BLaER1 treated with 17β-estradiol and CSF1 and Interleukin-3, amounts not matched to agents 10 nM and 100 nM (cell line): ENCODE measurements at regions not wholly inside any gene's neighbourhood (a gene's known extent, or its start where the extent isn't known, plus 50 kb on each side); places are given as distances from the start of the nearest gene placed in this dataset.

ENCODE experiments used
- H3K27ac ChIP-seq, 11 experiments: shearing (Covaris generic); formaldehyde crosslinking; 2 replicates each; pipeline ENCODE4 v1.8.1; 2022
- H3K27me3 ChIP-seq, 11 experiments: shearing (Covaris generic); formaldehyde crosslinking; 2 replicates each; pipeline ENCODE4 v1.8.1; 2022
- H3K36me3 ChIP-seq, 11 experiments: shearing (Covaris generic); formaldehyde crosslinking; 2 replicates each; pipeline ENCODE4 v1.8.1; 2022
- H3K4me1 ChIP-seq, 10 experiments: shearing (Covaris generic); formaldehyde crosslinking; 2 replicates each; pipeline ENCODE4 v1.8.1; 2022
- H3K4me2 ChIP-seq, 11 experiments: shearing (Covaris generic); formaldehyde crosslinking; 2 replicates each; pipeline ENCODE4 v1.8.1; 2022
- H3K4me3 ChIP-seq, 10 experiments: shearing (Covaris generic); formaldehyde crosslinking; 2 replicates each; pipeline ENCODE4 v1.8.1; 2022
- H3K9ac ChIP-seq, 11 experiments: shearing (Covaris generic); formaldehyde crosslinking; 2 replicates each; pipeline ENCODE4 v1.8.1; 2022
- H3K9me3 ChIP-seq, 11 experiments: shearing (Covaris generic); formaldehyde crosslinking; replicated peaks in 1 of 11; 2 replicates each; pipeline ENCODE4 v1.8.1; 2022
- H4K20me1 ChIP-seq, 11 experiments: shearing (Covaris generic); formaldehyde crosslinking; 2 replicates each; pipeline ENCODE4 v1.8.1; 2022
- Cebpa-rat ChIP-seq, 11 experiments: shearing (Covaris generic); IDR thresholded peaks; 2 replicates each; pipeline ENCODE4 v1.8.1; 2022

GRCh38 chr18:10397004-10397403, 57.4 kb upstream of the APCDD1 start:
- no peak overlapping the region for H3K27ac ChIP-seq

GRCh38 chr18:10398571-10398970, 55.9 kb upstream of the APCDD1 start:
- H3K4me3 ChIP-seq, result no peak overlapping the region
- H3K4me1 ChIP-seq, result peaks cover 0 to 28% (median 11%) of the 10 kb centered on the region in 10 experiments; a peak in 15 of 20 replicates
- H3K4me2 ChIP-seq, result no peak overlapping the region
- no peaks in the 10 kb centered on the region for H4K20me1 ChIP-seq
- no peak for TF ChIP-seq Cebpa-rat (IDR thresholded peaks at IDR 0.05)
- no peaks in the 10 kb centered on the region for H3K27me3 ChIP-seq
- H3K9ac ChIP-seq, result no peak overlapping the region
- no peak overlapping the region for H3K27ac ChIP-seq
- no peaks in the 10 kb centered on the region for H3K36me3 ChIP-seq
- peaks cover 6 to 12% (median 10%) of the 10 kb centered on the region in 11 experiments; a peak in 19 of 22 replicates for H3K9me3 ChIP-seq

More at GRCh38 chr18:10397004-10397403, 57.4 kb upstream of the APCDD1 start:
- H3K9me3 ChIP-seq, result peaks cover 6 to 13% (median 10%) of the 10 kb centered on the region in 11 experiments; a peak in 19 of 22 replicates
- no peak overlapping the region for H3K9ac ChIP-seq
- no peaks in the 10 kb centered on the region for H3K27me3 ChIP-seq
- peaks cover 0 to 26% (median 11%) of the 10 kb centered on the region in 10 experiments; a peak in 15 of 20 replicates for H3K4me1 ChIP-seq
- no peaks in the 10 kb centered on the region for H4K20me1 ChIP-seq
- no peak overlapping the region for H3K4me3 ChIP-seq
- no peak for TF ChIP-seq Cebpa-rat (IDR thresholded peaks at IDR 0.05)
- no peaks in the 10 kb centered on the region for H3K36me3 ChIP-seq
- H3K4me2 ChIP-seq, result no peak overlapping the region

- Histone ChIP-seq H4K20me1 (no peaks in the 10 kb centered on the region), H3K4me1 (peaks cover 0 to 28% (median 11%) of the 10 kb centered on the region in 10 experiments; a peak in 15 of 20 replicates), H3K27me3 (no peaks in the 10 kb centered on the region), H3K4me3 (no peak overlapping the region), H3K9ac (no peak overlapping the region), H3K4me2 (no peak overlapping the region), H3K27ac (no peak overlapping the region), H3K9me3 (peaks cover 1 to 7% (median 4%) of the 10 kb centered on the region in 11 experiments; a peak in 16 of 22 replicates), H3K36me3 (no peaks in the 10 kb centered on the region)
- no peak for TF ChIP-seq Cebpa-rat (IDR thresholded peaks at IDR 0.05)
Observed at GRCh38 chr18:10399465-10399864, 55.0 kb upstream of the APCDD1 start.

GRCh38 chr18:10400534-10401307, 53.7 kb upstream of the APCDD1 start:
- H3K27ac ChIP-seq, result peak overlapping the region in 2 of 11 experiments; percentile 21 to 24; a peak in 4 of 22 replicates
- H3K9ac ChIP-seq, result no peak overlapping the region; a peak in 1 of 22 replicates
- H3K4me3 ChIP-seq, result no peak overlapping the region
- H3K36me3 ChIP-seq, result no peaks in the 10 kb centered on the region
- H3K4me2 ChIP-seq, result peak overlapping the region in 9 of 11 experiments; percentile 8 to 73 (median 52); a peak in 11 of 22 replicates
- peaks cover 0 to 28% (median 11%) of the 10 kb centered on the region in 10 experiments; a peak in 15 of 20 replicates for H3K4me1 ChIP-seq
- no peaks in the 10 kb centered on the region for H3K9me3 ChIP-seq
- H3K27me3 ChIP-seq, result no peaks in the 10 kb centered on the region
- H4K20me1 ChIP-seq, result no peaks in the 10 kb centered on the region
- 0 out of 22 replicates have a peak, but pooled peaks of 1 of the 11 experiments have one; percentile 9 for TF ChIP-seq Cebpa-rat (IDR thresholded peaks at IDR 0.05)

GRCh38 chr18:10401521-10401920, 52.9 kb upstream of the APCDD1 start:
- Histone ChIP-seq H3K27me3 (no peaks in the 10 kb centered on the region), H3K4me1 (peaks cover 0 to 28% (median 11%) of the 10 kb centered on the region in 10 experiments; a peak in 15 of 20 replicates), H3K4me3 (no peak overlapping the region), H3K4me2 (peak overlapping the region in 4 of 11 experiments; percentile 32 to 73 (median 48); a peak in 8 of 22 replicates), H3K36me3 (no peaks in the 10 kb centered on the region), H3K27ac (peak overlapping the region in 2 of 11 experiments; percentile 21 to 24; a peak in 2 of 22 replicates), H3K9ac (no peak overlapping the region), H4K20me1 (no peaks in the 10 kb centered on the region), H3K9me3 (no peaks in the 10 kb centered on the region)
- TF ChIP-seq Cebpa-rat (IDR thresholded peaks at IDR 0.05), result no peak

- Histone ChIP-seq H3K36me3 (no peaks in the 10 kb centered on the region), H3K27ac (peak overlapping the region in 1 of 11 experiments; percentile 21; a peak in 1 of 22 replicates), H3K4me1 (peaks cover 0 to 28% (median 11%) of the 10 kb centered on the region in 10 experiments; a peak in 15 of 20 replicates), H3K27me3 (no peaks in the 10 kb centered on the region), H4K20me1 (no peaks in the 10 kb centered on the region), H3K9ac (no peak overlapping the region), H3K4me3 (no peak overlapping the region), H3K9me3 (no peaks in the 10 kb centered on the region), H3K4me2 (peak overlapping the region in 4 of 11 experiments; percentile 32 to 73 (median 48); a peak in 7 of 22 replicates)
- no peak for TF ChIP-seq Cebpa-rat (IDR thresholded peaks at IDR 0.05)
Observed at GRCh38 chr18:10401930-10402329, 52.5 kb upstream of the APCDD1 start.

- TF ChIP-seq Cebpa-rat (IDR thresholded peaks at IDR 0.05), result no peak
- Histone ChIP-seq H3K36me3 (no peaks in the 10 kb centered on the region), H3K4me1 (peaks cover 0 to 28% (median 11%) of the 10 kb centered on the region in 10 experiments; a peak in 15 of 20 replicates), H3K4me3 (no peak overlapping the region), H3K27ac (no peak overlapping the region), H4K20me1 (no peaks in the 10 kb centered on the region), H3K9me3 (no peaks in the 10 kb centered on the region), H3K9ac (no peak overlapping the region), H3K27me3 (no peaks in the 10 kb centered on the region), H3K4me2 (no peak overlapping the region)
Observed at GRCh38 chr18:10402871-10403559, 51.4 kb upstream of the APCDD1 start.

- H3K27ac ChIP-seq, result no peak overlapping the region
- no peak overlapping the region for H3K4me2 ChIP-seq
- no peak for TF ChIP-seq Cebpa-rat (IDR thresholded peaks at IDR 0.05)
- no peaks in the 10 kb centered on the region for H3K36me3 ChIP-seq
- peaks cover 0 to 28% (median 11%) of the 10 kb centered on the region in 10 experiments; a peak in 15 of 20 replicates for H3K4me1 ChIP-seq
- no peaks in the 10 kb centered on the region for H3K27me3 ChIP-seq
- H4K20me1 ChIP-seq, result no peaks in the 10 kb centered on the region
- no peaks in the 10 kb centered on the region for H3K9me3 ChIP-seq
- H3K4me3 ChIP-seq, result no peak overlapping the region
- no peak overlapping the region for H3K9ac ChIP-seq
Observed at GRCh38 chr18:10403708-10404107, 50.7 kb upstream of the APCDD1 start.

- Histone ChIP-seq H3K27ac (no peak overlapping the region), H3K4me1 (peaks cover 0 to 28% (median 11%) of the 10 kb centered on the region in 10 experiments; a peak in 15 of 20 replicates), H3K4me3 (no peak overlapping the region), H3K36me3 (no peaks in the 10 kb centered on the region), H3K9me3 (no peaks in the 10 kb centered on the region), H3K27me3 (no peaks in the 10 kb centered on the region), H4K20me1 (no peaks in the 10 kb centered on the region), H3K9ac (no peak overlapping the region), H3K4me2 (no peak overlapping the region)
- no peak for TF ChIP-seq Cebpa-rat (IDR thresholded peaks at IDR 0.05)
Observed at GRCh38 chr18:10404168-10404567, 50.3 kb upstream of the APCDD1 start.
